ENCODE measurements at regions not wholly inside any gene's neighbourhood (a gene's known extent, or its start where the extent isn't known, plus 50 kb on each side); places are given as distances from the start of the nearest gene placed in this dataset.

DNA sequence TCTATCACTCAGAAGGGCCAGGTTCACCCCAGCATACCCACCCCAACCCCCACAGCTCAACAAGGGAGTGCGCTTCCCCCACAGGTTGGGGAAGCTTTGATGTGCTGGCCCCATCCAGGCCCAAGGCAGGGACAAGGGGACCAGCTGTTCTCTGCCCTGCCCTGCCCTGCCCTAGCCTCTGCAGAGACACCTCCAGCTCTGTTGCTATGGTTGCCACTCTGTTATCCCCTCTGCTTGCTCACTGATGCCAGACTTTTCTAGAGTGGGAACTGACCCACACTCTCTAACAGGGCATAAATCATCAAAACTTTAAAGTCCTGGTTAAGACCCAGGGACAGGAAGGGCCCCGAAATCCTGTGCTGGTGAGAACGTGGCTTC lies 50.4 kb upstream of the ENPP7 start:
- no peaks in the 10 kb centered on the region for H3K9me3 ChIP-seq (ENCODE audit: control insufficient read depth, low read length, poor library complexity, severe bottlenecking)
- Mint-ChIP-seq H3K4me1 (peaks cover 3% of the 10 kb centered on the region), H3K27me3 (peaks cover 66% of the 10 kb centered on the region), H3K27ac (no peak overlapping the region), H3K4me3 (no peak overlapping the region), H3K36me3 (ENCODE audit: low read depth) (no peaks in the 10 kb centered on the region)
- DNase-seq = no peak
- ATAC-seq = no peak

DNA sequence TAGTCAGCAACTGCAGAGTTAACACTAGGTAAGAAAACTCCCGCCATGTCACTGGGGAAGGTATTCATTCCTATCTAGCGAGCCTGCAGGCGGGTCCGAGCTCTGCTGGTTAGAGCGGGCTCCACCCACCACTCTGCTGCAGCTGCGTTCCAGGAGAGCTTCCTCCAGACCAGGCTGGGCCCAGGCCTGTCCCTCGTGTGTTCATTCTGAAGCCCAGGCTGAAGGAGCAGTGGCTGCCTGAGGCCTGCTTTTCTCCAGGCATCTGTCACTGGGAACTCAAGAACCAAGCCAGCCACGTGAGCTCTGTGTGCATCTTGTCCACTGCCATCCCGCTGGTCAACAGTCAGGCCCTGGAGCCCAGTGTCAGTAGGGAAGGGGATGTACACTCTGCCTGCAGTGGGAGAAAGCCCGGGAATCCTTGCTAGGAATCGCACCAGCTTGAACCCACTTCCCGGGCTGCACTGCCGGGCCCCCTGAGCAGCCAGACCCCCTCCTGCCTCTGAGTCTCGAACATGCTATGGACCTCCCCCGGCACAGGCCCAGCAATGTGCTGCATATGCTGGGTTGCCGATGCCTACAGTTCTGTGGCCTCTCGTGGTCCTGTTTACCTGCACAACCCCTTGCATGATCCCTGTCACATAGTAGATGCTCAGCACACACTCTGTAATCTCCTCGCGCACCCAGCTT lies 51.0 kb upstream of the ENPP7 start:
- H3K27me3 Mint-ChIP-seq = peaks cover 66% of the 10 kb centered on the region
- peaks cover 3% of the 10 kb centered on the region for H3K4me1 Mint-ChIP-seq
- no peak overlapping the region for H3K4me3 Mint-ChIP-seq
- H3K36me3 Mint-ChIP-seq (ENCODE audit: low read depth) = no peaks in the 10 kb centered on the region
- H3K27ac Mint-ChIP-seq = no peak overlapping the region
- ATAC-seq = no peak
- DNase-seq = no peak
- no peaks in the 10 kb centered on the region for H3K9me3 ChIP-seq (ENCODE audit: control insufficient read depth, low read length, poor library complexity, severe bottlenecking)

DNA sequence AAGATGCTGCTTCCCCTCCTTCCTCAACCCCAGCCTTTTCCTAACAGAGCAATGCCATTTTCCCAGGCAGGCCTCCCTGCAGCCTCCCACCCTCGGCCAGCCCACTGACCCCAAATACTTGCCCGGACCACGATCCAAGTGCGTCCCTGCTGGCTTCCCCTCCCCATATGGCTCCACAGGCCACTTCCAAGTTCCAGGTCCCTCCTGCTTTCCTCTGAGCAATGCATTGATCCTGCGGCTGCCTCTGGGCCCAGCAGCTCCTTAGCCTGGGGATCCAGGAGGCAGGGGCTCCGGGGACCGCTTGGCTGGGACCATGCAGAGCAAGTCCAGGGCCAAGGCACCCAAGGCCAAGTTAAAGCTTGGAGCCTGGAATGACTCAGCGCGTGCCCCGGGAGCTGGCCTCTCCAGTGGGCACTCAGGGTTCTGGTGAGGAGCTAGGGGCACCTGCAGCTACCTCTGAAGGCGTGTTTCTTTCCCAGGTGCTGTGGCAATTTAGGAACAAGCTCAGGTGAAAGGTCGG lies 51.9 kb upstream of the ENPP7 start:
- peaks cover 59% of the 10 kb centered on the region for H3K27me3 Mint-ChIP-seq
- H3K4me1 Mint-ChIP-seq = peaks cover under 1% of the 10 kb centered on the region

GRCh38 chr17:79678091-79678735 lies 52.5 kb upstream of the ENPP7 start:
- DNase-seq (no peak), ATAC-seq (no peak)
- Mint-ChIP-seq H3K4me1 (no peaks in the 10 kb centered on the region), H3K27ac (no peak overlapping the region), H3K4me3 (no peak overlapping the region), H3K36me3 (ENCODE audit: low read depth) (peaks cover 4% of the 10 kb centered on the region), H3K27me3 (peaks cover 53% of the 10 kb centered on the region)
- no peaks in the 10 kb centered on the region for H3K9me3 ChIP-seq (ENCODE audit: control insufficient read depth, low read length, poor library complexity, severe bottlenecking)

More for the DNA sequence above, 51.9 kb upstream of the ENPP7 start:
- Mint-ChIP-seq H3K4me3 (no peak overlapping the region), H3K36me3 (ENCODE audit: low read depth) (peaks cover under 1% of the 10 kb centered on the region), H3K27ac (no peak overlapping the region)
- no peaks in the 10 kb centered on the region for H3K9me3 ChIP-seq (ENCODE audit: control insufficient read depth, low read length, poor library complexity, severe bottlenecking)
- ATAC-seq (no peak), DNase-seq (no peak)

- no peak for DNase-seq
- no peak for ATAC-seq
- peaks cover 52% of the 10 kb centered on the region for H3K27me3 Mint-ChIP-seq
- no peaks in the 10 kb centered on the region for H3K9me3 ChIP-seq (ENCODE audit: control insufficient read depth, low read length, poor library complexity, severe bottlenecking)
- no peaks in the 10 kb centered on the region for H3K4me1 Mint-ChIP-seq
- no peak overlapping the region for H3K4me3 Mint-ChIP-seq
- H3K27ac Mint-ChIP-seq = no peak overlapping the region
- H3K36me3 Mint-ChIP-seq (ENCODE audit: low read depth) = peaks cover 4% of the 10 kb centered on the region
These were observed 53.1 kb upstream of the ENPP7 start for GRCh38 chr17:79677646-79678045.

GRCh38 chr17:79676796-79677195 lies 53.9 kb upstream of the ENPP7 start:
- Mint-ChIP-seq H3K4me1 (no peaks in the 10 kb centered on the region), H3K27ac (no peak overlapping the region), H3K4me3 (no peak overlapping the region), H3K27me3 (peaks cover 51% of the 10 kb centered on the region), H3K36me3 (ENCODE audit: low read depth) (peaks cover 4% of the 10 kb centered on the region)
- DNase-seq (no peak), ATAC-seq (no peak)
- H3K9me3 ChIP-seq (ENCODE audit: control insufficient read depth, low read length, poor library complexity, severe bottlenecking) = no peaks in the 10 kb centered on the region

DNA sequence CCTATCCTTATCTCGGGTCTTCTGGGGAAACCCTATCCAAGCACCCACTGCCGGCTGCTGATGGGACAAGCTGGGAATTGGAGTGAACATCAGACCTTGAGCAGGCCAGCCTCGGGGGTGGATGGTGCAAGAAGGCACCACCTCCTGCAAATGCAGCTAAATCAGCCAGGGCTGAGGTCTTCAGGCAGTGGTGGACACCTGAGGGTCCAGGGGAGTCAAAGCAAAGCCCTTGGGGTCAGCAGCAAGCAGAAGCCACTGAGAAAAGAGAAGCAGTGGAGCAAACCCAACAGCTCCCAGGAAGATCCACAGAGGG lies 55.4 kb upstream of the ENPP7 start:
- H3K27ac Mint-ChIP-seq = no peak overlapping the region
- DNase-seq = no peak
- H3K36me3 Mint-ChIP-seq (ENCODE audit: low read depth) = peaks cover 4% of the 10 kb centered on the region
- H3K9me3 ChIP-seq (ENCODE audit: control insufficient read depth, low read length, poor library complexity, severe bottlenecking) = no peaks in the 10 kb centered on the region
- no peak for ATAC-seq
- H3K27me3 Mint-ChIP-seq = peaks cover 51% of the 10 kb centered on the region
- no peak overlapping the region for H3K4me3 Mint-ChIP-seq
- no peaks in the 10 kb centered on the region for H3K4me1 Mint-ChIP-seq

DNA sequence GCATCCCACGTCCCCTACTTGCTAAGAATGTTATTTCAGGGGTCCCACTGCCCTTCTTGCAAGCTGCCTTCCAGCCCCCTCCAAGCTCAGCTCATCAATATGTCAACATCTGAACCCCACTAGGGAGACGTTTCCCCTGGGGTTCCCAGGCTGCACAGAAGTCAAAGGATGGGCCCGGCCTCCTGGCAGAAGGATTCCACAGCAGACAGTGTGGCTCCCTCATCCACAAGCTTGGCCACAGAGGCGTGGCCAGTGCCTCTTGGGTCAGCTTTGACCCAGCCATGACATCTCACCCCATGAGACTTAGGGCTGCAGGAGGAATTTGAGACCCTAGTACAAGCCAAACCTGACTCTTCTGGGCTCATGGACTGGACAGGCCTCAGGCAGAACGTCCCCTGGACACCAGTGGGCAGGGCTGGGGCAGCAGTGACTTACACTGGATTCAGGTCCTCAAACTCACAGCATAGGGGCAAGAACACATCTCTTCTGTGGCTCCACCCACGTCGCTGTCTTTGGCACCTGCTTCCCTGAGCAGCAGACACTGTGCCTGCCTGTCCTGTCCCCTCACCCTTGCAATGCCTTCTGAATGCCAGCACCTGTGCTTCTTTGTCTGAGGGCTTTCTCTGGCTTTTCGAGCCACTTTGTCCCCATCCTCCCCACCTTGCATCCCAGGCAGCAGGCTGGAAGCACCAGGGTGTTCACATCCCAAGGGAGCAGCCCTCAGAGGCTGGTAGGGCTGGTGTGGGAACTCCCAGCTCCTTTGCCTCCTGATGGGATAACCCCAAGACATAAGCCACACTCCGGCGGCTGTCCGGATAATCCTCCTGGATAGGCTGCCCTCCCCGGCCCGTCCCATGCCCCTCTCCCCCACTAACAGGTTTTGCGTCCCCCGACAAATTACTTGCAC lies 56.0 kb upstream of the ENPP7 start:
- Mint-ChIP-seq H3K4me1 (no peaks in the 10 kb centered on the region), H3K27ac (no peak overlapping the region), H3K36me3 (ENCODE audit: low read depth) (peaks cover 4% of the 10 kb centered on the region), H3K4me3 (no peak overlapping the region), H3K27me3 (peaks cover 48% of the 10 kb centered on the region)
- no peaks in the 10 kb centered on the region for H3K9me3 ChIP-seq (ENCODE audit: control insufficient read depth, low read length, poor library complexity, severe bottlenecking)
- ATAC-seq (no peak), DNase-seq (no peak)

DNA sequence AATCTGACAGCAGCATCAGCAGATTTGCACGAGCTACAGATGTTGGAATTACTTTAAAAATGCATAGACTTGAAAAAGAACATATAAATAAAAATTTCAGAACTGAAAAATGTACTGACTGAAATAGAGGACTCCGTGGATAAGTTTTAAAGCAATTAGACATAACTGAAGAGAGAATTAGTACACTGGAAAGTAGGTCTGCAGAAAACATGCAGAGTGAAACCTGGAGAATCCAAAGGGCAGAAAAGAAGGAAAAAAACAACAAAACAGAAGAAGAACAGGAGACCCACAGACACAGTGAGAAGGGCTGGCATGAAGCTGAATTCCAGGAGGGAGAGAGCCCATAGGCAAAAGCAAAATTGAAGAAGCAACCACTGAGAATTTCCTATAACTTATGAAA lies 57.2 kb upstream of the ENPP7 start:
- H3K27me3 Mint-ChIP-seq = peaks cover 57% of the 10 kb centered on the region
- H3K4me1 Mint-ChIP-seq = no peaks in the 10 kb centered on the region
- ATAC-seq = no peak
- no peak overlapping the region for H3K4me3 Mint-ChIP-seq
- no peak for DNase-seq
- peaks cover 4% of the 10 kb centered on the region for H3K36me3 Mint-ChIP-seq (ENCODE audit: low read depth)
- H3K27ac Mint-ChIP-seq = no peak overlapping the region
- no peaks in the 10 kb centered on the region for H3K9me3 ChIP-seq (ENCODE audit: control insufficient read depth, low read length, poor library complexity, severe bottlenecking)

GRCh38 chr17:79672496-79672895 lies 58.2 kb upstream of the ENPP7 start:
- Mint-ChIP-seq H3K27me3 (peaks cover 61% of the 10 kb centered on the region), H3K36me3 (ENCODE audit: low read depth) (peaks cover 4% of the 10 kb centered on the region), H3K4me3 (no peak overlapping the region), H3K27ac (no peak overlapping the region), H3K4me1 (no peaks in the 10 kb centered on the region)
- DNase-seq (no peak), ATAC-seq (no peak)
- H3K9me3 ChIP-seq (ENCODE audit: control insufficient read depth, low read length, poor library complexity, severe bottlenecking) = no peaks in the 10 kb centered on the region

DNA sequence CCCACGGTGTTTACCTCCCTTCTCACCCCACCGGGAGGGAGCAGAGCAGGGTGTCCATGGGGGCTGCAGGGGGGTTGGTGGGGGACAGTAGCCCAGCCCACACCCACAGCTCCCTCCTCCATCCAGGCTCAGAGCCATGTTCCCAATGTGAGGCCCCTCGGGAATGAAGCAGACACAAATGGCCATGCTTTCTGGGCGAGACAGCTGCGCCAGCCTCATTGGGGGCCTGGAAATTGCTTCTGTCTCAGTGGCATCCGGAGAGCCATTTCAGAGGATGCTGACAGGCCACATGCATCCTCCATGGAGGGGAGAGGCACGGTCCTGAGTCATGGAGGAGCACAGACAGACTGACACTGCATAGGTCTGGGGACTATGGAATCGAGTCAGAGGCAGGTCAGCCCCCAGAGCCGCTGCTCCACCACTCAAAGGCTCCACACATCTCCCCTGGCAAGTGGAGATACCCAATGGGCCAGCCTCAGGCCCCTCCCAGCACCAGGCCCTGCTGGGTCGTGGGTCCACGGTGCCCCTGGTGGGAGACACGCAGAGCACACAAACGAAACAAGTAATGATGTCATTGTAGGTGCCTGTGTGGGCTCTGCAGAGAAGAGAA lies 59.6 kb upstream of the ENPP7 start:
- DNase-seq (no peak), ATAC-seq (no peak)
- Mint-ChIP-seq H3K27ac (no peak overlapping the region), H3K4me1 (no peaks in the 10 kb centered on the region), H3K4me3 (no peak overlapping the region), H3K36me3 (ENCODE audit: low read depth) (peaks cover 4% of the 10 kb centered on the region), H3K27me3 (peaks cover 62% of the 10 kb centered on the region)
- no peaks in the 10 kb centered on the region for H3K9me3 ChIP-seq (ENCODE audit: control insufficient read depth, low read length, poor library complexity, severe bottlenecking)

GRCh38 chr17:79670537-79671084 lies 59.8 kb upstream of the RBFOX3 start:
- ATAC-seq = no peak

DNA sequence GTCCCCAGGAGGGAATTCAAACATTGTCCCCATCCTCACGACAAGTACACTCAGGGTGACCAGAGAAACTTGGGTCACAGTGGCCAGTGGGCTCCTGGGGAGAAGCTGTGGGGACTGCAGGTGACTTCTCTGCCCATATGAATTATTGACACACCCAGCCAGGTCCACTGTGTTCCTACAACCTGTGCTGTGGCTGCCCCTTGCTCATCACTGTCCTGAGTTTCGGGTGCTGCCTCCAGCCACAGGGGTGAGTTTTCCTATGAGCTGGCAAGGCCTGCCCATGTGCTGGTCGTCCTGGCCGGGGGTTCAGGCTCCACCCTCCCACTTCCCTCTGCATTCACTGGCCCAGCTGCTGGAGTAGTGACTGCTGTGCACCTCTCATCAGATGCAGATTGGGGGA lies 59.0 kb upstream of the RBFOX3 start:
- H3K27me3 Mint-ChIP-seq = peaks cover 60% of the 10 kb centered on the region
- ATAC-seq (no peak), DNase-seq (no peak)
- H3K4me1 Mint-ChIP-seq = peaks cover 3% of the 10 kb centered on the region
- no peak overlapping the region for H3K4me3 Mint-ChIP-seq
- no peaks in the 10 kb centered on the region for H3K9me3 ChIP-seq (ENCODE audit: control insufficient read depth, low read length, poor library complexity, severe bottlenecking)
- H3K27ac Mint-ChIP-seq = no peak overlapping the region
- H3K36me3 Mint-ChIP-seq (ENCODE audit: low read depth) = peaks cover 6% of the 10 kb centered on the region

More at GRCh38 chr17:79670537-79671084, 59.8 kb upstream of the RBFOX3 start:
- Mint-ChIP-seq H3K4me1 (no peaks in the 10 kb centered on the region), H3K27me3 (peaks cover 60% of the 10 kb centered on the region), H3K36me3 (ENCODE audit: low read depth) (peaks cover 4% of the 10 kb centered on the region), H3K4me3 (no peak overlapping the region), H3K27ac (no peak overlapping the region)
- no peaks in the 10 kb centered on the region for H3K9me3 ChIP-seq (ENCODE audit: control insufficient read depth, low read length, poor library complexity, severe bottlenecking)
- DNase-seq = no peak

Measured in T-helper 17 cell (primary cell).